GM12878 (cell line): ENCODE measurements at regions not wholly inside any gene's neighbourhood (a gene's known extent, or its start where the extent isn't known, plus 50 kb on each side); places are given as distances from the start of the nearest gene placed in this dataset.
A peak's percentile ranks its signal among the peaks of the same experiment; 100 is the strongest.

Source experiments
- ATAC-seq: fragments of 200-7000 bp; cut with Tn5 transposase; 3 replicates; pipeline ENCODE4 v1.9.1; 2020; ENCODE audit warnings: mild to moderate bottlenecking, moderate library complexity
- BruUV-seq: library from RNA; stranded (reverse); fragments of 400-500 nt; replicated peaks from 2 replicates; lab custom pipeline; 2021; lab: Mats Ljungman, UMichigan
- CTCF ChIA-PET: fragments of 300-600 bp; sonication (Branson Sonifier 250); formaldehyde crosslinking; extraction: SDS; loops from one replicate; lab custom pipeline; 2021; ENCODE audit warnings: inconsistent platforms; lab: Yijun Ruan, JAX
- POLR2A ChIA-PET: fragments of 350-600 bp; formaldehyde crosslinking; extraction: SDS; loops from one replicate; lab custom pipeline; 2021; ENCODE audit warnings: inconsistent platforms; lab: Charles Lee
- RAD21 ChIA-PET: fragments of 300-600 bp; sonication (Branson Sonifier 250); formaldehyde crosslinking; loops from one replicate; lab custom pipeline; 2023; ENCODE audit warnings: antibody characterized with exemption; ENCODE audit not compliant: unreplicated experiment; lab: Charles Lee
- SMC1A ChIA-PET: fragments of 300-600 bp; sonication (Branson Sonifier 250); formaldehyde crosslinking; loops from one replicate; lab custom pipeline; 2023; ENCODE audit not compliant: unreplicated experiment, uncharacterized antibody; lab: Charles Lee
- DNase-seq: peaks from one replicate; pipeline ENCODE4 v3.0.0-alpha.2; 2011; ENCODE audit warnings: low read depth, low spot score
- FAIRE-seq: peaks from 3 replicates; lab custom pipeline; 2011; peaks lifted over from hg19 to GRCh38; lab: Jason Lieb, UNC
- H2AFZ ChIP-seq: 2 replicates; pipeline ENCODE4 v1.6.0; 2011; ENCODE audit warnings: low read depth, low read length, control low read depth; ENCODE audit not compliant: control insufficient read depth
- H3K27ac ChIP-seq: 2 replicates; pipeline ENCODE4 v1.5.1; 2011; ENCODE audit warnings: control low read depth; ENCODE audit not compliant: control insufficient read depth, insufficient read depth
- H3K27me3 ChIP-seq, 2 experiments: replicated peaks in 1 of 2; 2 replicates each; pipeline versions ENCODE4 v1.6.0 to v1.6.1; 2011; ENCODE audit warnings: low read length in 1 of 2; ENCODE audit not compliant: control insufficient read depth in 2 of 2, insufficient read depth in 2 of 2
- H3K36me3 ChIP-seq, 2 experiments: 2 replicates each; pipeline ENCODE4 v1.5.1; 2011; ENCODE audit warnings: low read length in 1 of 2; ENCODE audit not compliant: control insufficient read depth in 2 of 2, insufficient read depth in 2 of 2
- H3K4me1 ChIP-seq: 2 replicates; pipeline ENCODE4 v1.6.1; 2011; ENCODE audit warnings: mild to moderate bottlenecking, low read length, moderate library complexity, mixed read lengths; ENCODE audit not compliant: control insufficient read depth, insufficient read depth
- H3K4me2 ChIP-seq: 2 replicates; pipeline ENCODE4 v1.6.0; 2011; ENCODE audit warnings: control low read depth; ENCODE audit not compliant: control insufficient read depth, insufficient read depth
- H3K4me3 ChIP-seq: fragments of 200-600 bp; sonication (generic); 2 replicates; pipeline ENCODE4 v1.5.1; 2016
- H3K79me2 ChIP-seq: 2 replicates; pipeline ENCODE4 v1.6.0; 2011; ENCODE audit warnings: low read length; ENCODE audit not compliant: control insufficient read depth, insufficient read depth
- H3K9ac ChIP-seq: 2 replicates; pipeline ENCODE4 v1.8.0; 2011; ENCODE audit warnings: low read length, control low read depth, mixed read lengths; ENCODE audit not compliant: control insufficient read depth, insufficient read depth
- H3K9me3 ChIP-seq: replicated peaks from 3 replicates; pipeline ENCODE4 v1.5.1; 2011; ENCODE audit warnings: mild to moderate bottlenecking, low read length; ENCODE audit not compliant: control insufficient read depth, insufficient read depth
- H4K20me1 ChIP-seq: 2 replicates; pipeline ENCODE4 v1.6.0; 2011; ENCODE audit not compliant: control insufficient read depth, insufficient read depth
- BMI1 ChIP-seq: fragments of 450-650 bp; IDR thresholded peaks from 2 replicates; pipeline ENCODE4 v1.6.1; 2016; ENCODE audit warnings: mild to moderate bottlenecking, moderate library complexity, borderline replicate concordance
- CBX3 ChIP-seq: fragments of 200-600 bp; sonication (generic); IDR thresholded peaks from 2 replicates; pipeline ENCODE4 v1.6.1; 2016; ENCODE audit warnings: low read depth, borderline replicate concordance
- CTCF ChIP-seq, 3 experiments: IDR thresholded peaks in 2 of 3; conservative IDR thresholded peaks in 1 of 3; 2 replicates each; pipeline ENCODE4 v1.5.1; 2011; ENCODE audit warnings: low read depth in 3 of 3, low read length in 3 of 3, mild to moderate bottlenecking in 3 of 3, control low read depth in 2 of 3, moderate library complexity in 2 of 3, inconsistent platforms in 1 of 3, mixed read lengths in 1 of 3; ENCODE audit not compliant: control insufficient read depth in 2 of 3, insufficient read depth in 1 of 3; ENCODE audit errors: extremely low read depth in 1 of 3
- KDM1A ChIP-seq: fragments of 200-600 bp; sonication (generic); IDR thresholded peaks from 2 replicates; pipeline ENCODE4 v1.6.1; 2016; ENCODE audit warnings: borderline replicate concordance
- KLF5 ChIP-seq: fragments of 450-650 bp; IDR thresholded peaks from 2 replicates; pipeline ENCODE4 v1.6.1; 2014; ENCODE audit warnings: mild to moderate bottlenecking; ENCODE audit not compliant: partially characterized antibody
- NR2F1 ChIP-seq: fragments of 450-650 bp; conservative IDR thresholded peaks from 2 replicates; pipeline ENCODE4 v1.6.1; 2017; ENCODE audit warnings: mild to moderate bottlenecking
- POLR2AphosphoS5 ChIP-seq: IDR thresholded peaks from 2 replicates; pipeline ENCODE4 v1.6.1; 2011; ENCODE audit warnings: mild to moderate bottlenecking, low read length, inconsistent platforms
- RAD21 ChIP-seq: IDR thresholded peaks from 2 replicates; pipeline ENCODE4 v1.6.1; 2011; ENCODE audit warnings: mild to moderate bottlenecking, low read depth, low read length, moderate library complexity; ENCODE audit not compliant: insufficient read depth
- RBBP5 ChIP-seq: fragments of 200-600 bp; sonication (generic); conservative IDR thresholded peaks from 2 replicates; pipeline ENCODE4 v1.6.1; 2016
- SREBF1 ChIP-seq: IDR thresholded peaks from 2 replicates; pipeline ENCODE4 v1.6.1; 2012; ENCODE audit warnings: mild to moderate bottlenecking, low read length
- STAT3 ChIP-seq: IDR thresholded peaks from 2 replicates; pipeline ENCODE4 v1.6.1; 2011; ENCODE audit warnings: low read depth, low read length, improper control_type of control experiment
- ZNF384 ChIP-seq: IDR thresholded peaks from 2 replicates; pipeline ENCODE4 v1.6.1; 2012; ENCODE audit warnings: low read depth, mild to moderate bottlenecking, low read length, improper control_type of control experiment, borderline replicate concordance
- WGBS: methylation state at CpG from one replicate; pipeline ENCODE4 v1.1.6; 2016; ENCODE audit warnings: low lambda C conversion rate; ENCODE audit not compliant: insufficient replicate concordance, insufficient coverage; ENCODE audit errors: missing lambda C conversion rate; 5-methylcytosine and 5-hydroxymethylcytosine counted together
- in situ Hi-C: fragments of 300-500 bp; cut with MboI; formaldehyde crosslinking; loops from 9 replicates; pipeline ENCODE4 v1.14.3; 2018; ENCODE audit warnings: mixed read lengths
- intact Hi-C: fragments of 100-400 bp; cut with micrococcal nuclease; formaldehyde crosslinking; loops from one replicate; pipeline ENCODE4 v1.14.2; 2022; ENCODE audit not compliant: unreplicated experiment

DNA sequence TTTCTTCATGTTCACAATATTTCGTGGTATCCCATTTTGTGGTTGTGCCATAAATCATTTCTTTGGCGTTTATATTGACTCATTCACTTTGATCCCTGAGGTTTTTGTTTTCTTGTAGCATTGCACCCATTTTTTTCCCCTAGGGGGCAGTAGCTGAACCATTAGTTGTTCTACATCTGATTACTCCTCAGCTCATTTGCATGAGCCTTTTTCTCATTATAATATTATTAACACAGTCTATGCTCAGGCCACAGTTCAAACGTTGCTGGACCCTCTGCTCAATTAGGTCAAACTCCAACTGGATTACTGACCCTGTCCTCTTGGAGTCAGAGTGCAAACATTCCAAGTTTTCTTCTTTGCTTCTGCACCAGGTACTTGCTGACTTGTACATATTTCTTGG lies 475.4 kb upstream of the SEL1L start:
- Histone ChIP-seq H3K9ac (no peak overlapping the region), H3K27me3 (no peaks in the 10 kb centered on the region), H3K27ac (no peak overlapping the region), H3K4me1 (no peaks in the 10 kb centered on the region), H3K4me2 (no peak overlapping the region), H3K9me3 (no peaks in the 10 kb centered on the region), H4K20me1 (no peaks in the 10 kb centered on the region), H2AFZ (no peak overlapping the region), H3K4me3 (no peak overlapping the region), H3K36me3 (no peaks in the 10 kb centered on the region), H3K79me2 (no peaks in the 10 kb centered on the region)
- intact Hi-C loops (no loop called here), in situ Hi-C loops (no loop called here)
- RAD21 ChIA-PET, result interaction anchor here (3.0 kb wide), 1 partner anchor 43 kb away, joined by 11 read pairs; no protein-coding TSS in a partner anchor
- 0% methylated on average over 3 of the region's 3 CpGs for WGBS
- TF ChIP-seq ZNF384, result no peak
- peak; percentile 17 to 25 (median 19); a peak in 2 of 6 replicates for TF ChIP-seq CTCF (IDR thresholded peaks at IDR 0.05 in 2 of 3, conservative IDR thresholded peaks at IDR 0.05 in 1 of 3; ENCODE audit: control insufficient read depth in 2 of 3, extremely low read depth in 1 of 3, insufficient read depth in 1 of 3, low read depth in 3 of 3, low read length in 3 of 3)
- peak; percentile 37; the same call in 1 of the 2 replicates for TF ChIP-seq RAD21
- SMC1A ChIA-PET, result interaction anchor here (1.0 kb wide), 1 partner anchor 44 kb away, joined by 4 read pairs; no protein-coding TSS in a partner anchor
- DNase-seq (no peak), FAIRE-seq (no peak), ATAC-seq (peak; percentile 59)
- no TSS peak for BruUV-seq
- POLR2A ChIA-PET, result no interaction called here
- CTCF ChIA-PET, result interaction anchor here (0.7 to 2.7 kb wide), 9 partner anchors 9 to 72 kb away, joined by 3 to 12 read pairs (median 5); no protein-coding TSS in a partner anchor

- ChIA-PET POLR2A (no interaction called here), SMC1A (interaction anchor here (1.1 to 1.2 kb wide), 2 partner anchors 38 to 42 kb away, joined by 3 to 5 read pairs; no protein-coding TSS in a partner anchor)
- H3K4me2 ChIP-seq, result no peak overlapping the region
- H3K79me2 ChIP-seq, result no peaks in the 10 kb centered on the region
- no peak for TF ChIP-seq KLF5
- no peak for TF ChIP-seq POLR2AphosphoS5
- TF ChIP-seq SREBF1, result no peak
- TF ChIP-seq BMI1, result no peak
- no peak for TF ChIP-seq RBBP5
- TF ChIP-seq STAT3, result no peak
- no peak for TF ChIP-seq CBX3
- TF ChIP-seq KDM1A, result no peak
- TF ChIP-seq NR2F1, result no peak
- TF ChIP-seq, all 136 proteins: peak for 0
- Histone ChIP-seq H4K20me1 (no peaks in the 10 kb centered on the region), H3K27ac (no peak overlapping the region), H3K4me1 (no peaks in the 10 kb centered on the region), H2AFZ (no peak overlapping the region), H3K9me3 (no peaks in the 10 kb centered on the region), H3K9ac (no peak overlapping the region), H3K27me3 (no peaks in the 10 kb centered on the region), H3K4me3 (no peak overlapping the region), H3K36me3 (no peaks in the 10 kb centered on the region)
- no TSS peak for BruUV-seq
- ATAC-seq (no peak), FAIRE-seq (no peak), DNase-seq (no peak)
- WGBS, result 41% methylated on average over 2 of the region's 2 CpGs
- ChIA-PET CTCF (interaction anchor here (1.0 to 2.7 kb wide), 8 partner anchors 10 to 71 kb away, joined by 3 to 12 read pairs (median 5); no protein-coding TSS in a partner anchor), RAD21 (interaction anchor here (3.0 kb wide), 1 partner anchor 42 kb away, joined by 11 read pairs; no protein-coding TSS in a partner anchor)
- in situ Hi-C loops, result no loop called here
- intact Hi-C loops, result no loop called here
Observed at GRCh38 chr14:82009993-82010392, 476.3 kb upstream of the SEL1L start.
